SK-N-MC (cell line): ENCODE measurements at regions not wholly inside any gene's neighbourhood (a gene's known extent, or its start where the extent isn't known, plus 50 kb on each side); places are given as distances from the start of the nearest gene placed in this dataset.

Experiments
- DNase-seq: peaks from one replicate; pipeline ENCODE4 v3.0.0-alpha.2; 2011; ENCODE audit warnings: low read depth, low spot score
- H3K27ac ChIP-seq: fragments of 200-600 bp; sonication (generic); 2 replicates; pipeline ENCODE4 v1.5.1; 2016; ENCODE audit warnings: mixed run types
- H3K36me3 ChIP-seq: fragments of 200-600 bp; sonication (generic); 2 replicates; pipeline ENCODE4 v1.6.1; 2017; ENCODE audit warnings: antibody characterized with exemption, low read length, mixed read lengths; ENCODE audit not compliant: insufficient read depth
- H3K4me3 ChIP-seq: fragments of 200-600 bp; sonication (generic); 2 replicates; pipeline ENCODE4 v1.5.1; 2016
- H3K9ac ChIP-seq: fragments of 200-600 bp; sonication (generic); 2 replicates; pipeline ENCODE4 v1.8.0; 2017; ENCODE audit warnings: mixed run types, mixed read lengths; ENCODE audit not compliant: insufficient read length
- H3K9me3 ChIP-seq: fragments of 200-600 bp; sonication (generic); 2 replicates; pipeline ENCODE4 v1.6.1; 2017; ENCODE audit warnings: low read depth, mild to moderate bottlenecking, antibody characterized with exemption, low read length, moderate library complexity, mixed read lengths
- EZH2 ChIP-seq: fragments of 200-600 bp; sonication (generic); IDR thresholded peaks from one replicate; pipeline ENCODE4 v1.6.1; 2017; ENCODE audit warnings: antibody characterized with exemption
- FOXP2 ChIP-seq: optimal IDR thresholded peaks from 2 replicates; pipeline ENCODE3; 2011; ENCODE audit warnings: mild to moderate bottlenecking, moderate library complexity; ENCODE audit not compliant: insufficient read depth; ENCODE audit errors: extremely low read length, control extremely low read depth
- POLR2AphosphoS5 ChIP-seq: IDR thresholded peaks from 2 replicates; pipeline ENCODE4 v1.6.1; 2012; ENCODE audit warnings: mild to moderate bottlenecking, low read depth, low read length, borderline replicate concordance

DNA sequence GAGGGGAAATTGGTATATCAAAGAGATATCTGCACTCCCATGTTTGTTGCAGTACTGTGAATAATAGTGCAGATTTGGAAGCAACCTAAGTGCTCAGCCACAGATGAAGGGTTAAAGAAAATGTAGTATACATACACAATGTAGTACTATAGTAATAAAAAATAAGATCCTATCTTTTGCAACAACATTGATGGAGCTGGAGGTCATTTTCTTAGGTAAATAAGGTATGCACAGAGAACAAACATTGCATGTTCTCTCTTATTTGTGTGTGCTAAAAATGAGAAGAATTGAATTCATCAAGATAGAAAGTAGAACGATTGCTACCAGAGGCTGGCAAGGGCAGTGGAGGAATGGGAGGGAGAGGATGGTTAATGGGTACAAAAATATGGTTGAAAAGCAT is 117.9 kb upstream of the TRAM1L1 start:
- Histone ChIP-seq H3K9ac (no peak overlapping the region), H3K27ac (no peak overlapping the region), H3K4me3 (no peak overlapping the region), H3K9me3 (no peaks in the 10 kb centered on the region; the same call in 1 of the 2 replicates), H3K36me3 (no peaks in the 10 kb centered on the region)
- no peak for TF ChIP-seq POLR2AphosphoS5
- no peak for TF ChIP-seq EZH2
- TF ChIP-seq FOXP2: no peak
- no peak for DNase-seq

GRCh38 chr4:117210551-117210950 is 125.2 kb upstream of the TRAM1L1 start:
- H3K9ac ChIP-seq: no peak overlapping the region
- TF ChIP-seq POLR2AphosphoS5 (no peak), EZH2 (no peak), FOXP2 (no peak)
- H3K9me3 ChIP-seq: peaks cover 2% of the 10 kb centered on the region; the same call in 1 of the 2 replicates
- DNase-seq: no peak
- no peak overlapping the region for H3K4me3 ChIP-seq
- no peaks in the 10 kb centered on the region for H3K36me3 ChIP-seq
- no peak overlapping the region for H3K27ac ChIP-seq

DNA sequence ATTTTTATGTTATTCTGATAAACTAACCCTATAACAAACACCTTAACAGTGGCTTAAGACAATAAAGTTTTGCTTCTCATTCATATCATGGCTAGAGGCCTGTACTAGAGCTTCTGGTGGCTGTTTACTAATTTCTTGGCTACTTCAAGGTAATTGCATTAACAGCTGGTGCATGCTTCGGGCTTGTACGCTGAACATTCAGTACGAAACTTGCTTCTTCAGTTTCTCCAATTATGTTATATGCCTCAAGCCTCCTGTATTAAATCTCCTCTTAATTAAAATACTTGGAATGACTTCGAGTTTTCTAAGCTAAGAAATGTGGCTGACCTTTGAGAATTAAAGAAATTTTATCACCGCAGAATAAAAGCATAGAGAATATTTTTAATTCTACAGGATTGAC is 138.9 kb upstream of the TRAM1L1 start:
- Histone ChIP-seq H3K9me3 (no peaks in the 10 kb centered on the region), H3K4me3 (no peak overlapping the region), H3K9ac (no peak overlapping the region), H3K36me3 (no peaks in the 10 kb centered on the region), H3K27ac (no peak overlapping the region)
- TF ChIP-seq EZH2: no peak
- no peak for TF ChIP-seq FOXP2
- TF ChIP-seq POLR2AphosphoS5: no peak
- no peak for DNase-seq

GRCh38 chr4:117225471-117225870 is 140.1 kb upstream of the TRAM1L1 start:
- no peak for TF ChIP-seq FOXP2
- TF ChIP-seq POLR2AphosphoS5: no peak
- no peak for TF ChIP-seq EZH2
- H3K36me3 ChIP-seq: no peaks in the 10 kb centered on the region
- no peaks in the 10 kb centered on the region for H3K9me3 ChIP-seq
- H3K27ac ChIP-seq: no peak overlapping the region
- H3K4me3 ChIP-seq: no peak overlapping the region
- DNase-seq: no peak
- H3K9ac ChIP-seq: no peak overlapping the region

- no peak for DNase-seq
- no peaks in the 10 kb centered on the region for H3K9me3 ChIP-seq
- TF ChIP-seq POLR2AphosphoS5: no peak
- TF ChIP-seq FOXP2: no peak
- no peak for TF ChIP-seq EZH2
- H3K27ac ChIP-seq: no peak overlapping the region
- no peak overlapping the region for H3K4me3 ChIP-seq
- no peak overlapping the region for H3K9ac ChIP-seq
- H3K36me3 ChIP-seq: no peaks in the 10 kb centered on the region
Measured at GRCh38 chr4:117227925-117228324, 142.5 kb upstream of the TRAM1L1 start.

GRCh38 chr4:117239434-117239833 is 154.1 kb upstream of the TRAM1L1 start:
- H3K9ac ChIP-seq: no peak overlapping the region
- TF ChIP-seq EZH2: no peak
- TF ChIP-seq POLR2AphosphoS5: no peak
- no peak for TF ChIP-seq FOXP2
- no peaks in the 10 kb centered on the region for H3K9me3 ChIP-seq
- no peaks in the 10 kb centered on the region for H3K36me3 ChIP-seq
- no peak for DNase-seq
- H3K27ac ChIP-seq: no peak overlapping the region
- no peak overlapping the region for H3K4me3 ChIP-seq

DNA sequence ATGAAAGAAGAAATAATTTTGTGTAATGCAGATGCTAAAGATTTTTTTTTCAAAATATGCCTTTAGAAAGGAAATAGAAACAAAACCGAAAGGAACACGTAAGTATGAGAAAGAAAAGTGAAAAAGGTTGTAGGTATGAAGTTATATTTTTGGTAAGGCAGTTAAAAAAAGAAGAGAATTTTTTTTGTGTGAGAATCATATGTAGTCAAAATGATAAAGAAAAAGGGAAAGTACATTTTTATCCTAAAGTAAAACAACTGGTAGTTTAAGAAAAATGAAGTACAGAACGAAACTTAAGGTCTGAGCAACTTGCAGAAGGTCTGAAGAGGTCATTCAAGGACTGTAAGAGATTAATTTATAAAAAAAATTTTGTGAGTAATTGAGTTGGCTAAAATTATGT is 164.0 kb upstream of the TRAM1L1 start:
- H3K9me3 ChIP-seq: no peaks in the 10 kb centered on the region
- no peak overlapping the region for H3K4me3 ChIP-seq
- no peak for DNase-seq
- no peaks in the 10 kb centered on the region for H3K36me3 ChIP-seq
- TF ChIP-seq POLR2AphosphoS5 (no peak), EZH2 (no peak), FOXP2 (no peak)
- no peak overlapping the region for H3K9ac ChIP-seq
- H3K27ac ChIP-seq: no peak overlapping the region

- DNase-seq: no peak
- H3K36me3 ChIP-seq: no peaks in the 10 kb centered on the region
- H3K27ac ChIP-seq: no peak overlapping the region
- no peak overlapping the region for H3K9ac ChIP-seq
- H3K9me3 ChIP-seq: no peaks in the 10 kb centered on the region
- no peak overlapping the region for H3K4me3 ChIP-seq
- TF ChIP-seq FOXP2: no peak
- no peak for TF ChIP-seq POLR2AphosphoS5
- TF ChIP-seq EZH2: no peak
Measured at GRCh38 chr4:117264072-117264471, 178.7 kb upstream of the TRAM1L1 start.

DNA sequence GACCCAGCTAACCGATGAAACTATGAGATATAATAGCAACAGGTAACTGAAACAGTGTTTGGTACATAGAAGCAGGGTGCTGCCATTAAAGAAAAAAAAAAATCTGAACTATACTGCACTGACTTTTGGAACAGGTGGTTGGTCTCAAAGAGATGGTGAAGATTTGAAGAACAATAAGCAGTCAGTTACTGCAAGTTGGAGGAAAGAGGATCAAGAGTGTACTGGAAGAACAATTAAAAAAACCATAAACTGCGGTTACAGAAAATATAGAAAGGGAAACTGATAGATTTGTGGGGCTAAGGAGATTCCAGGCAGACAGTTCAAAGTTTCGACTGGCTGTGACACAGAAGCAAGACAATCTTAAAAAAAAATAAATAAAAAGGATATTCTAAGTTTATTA is 181.9 kb upstream of the TRAM1L1 start:
- H3K4me3 ChIP-seq: no peak overlapping the region
- H3K9ac ChIP-seq: no peak overlapping the region
- no peaks in the 10 kb centered on the region for H3K9me3 ChIP-seq
- H3K27ac ChIP-seq: no peak overlapping the region
- no peaks in the 10 kb centered on the region for H3K36me3 ChIP-seq
- TF ChIP-seq EZH2 (no peak), POLR2AphosphoS5 (no peak), FOXP2 (no peak)
- no peak for DNase-seq
